Mucosa of stomach (tissue), 1 donor: ENCODE measurements at regions not wholly inside any gene's neighbourhood (a gene's known extent, or its start where the extent isn't known, plus 50 kb on each side); places are given as distances from the start of the nearest gene placed in this dataset.

Experiments
- H3K27me3 ChIP-seq: one replicate; pipeline ENCODE4 v1.7.0; 2013; ENCODE audit warnings: mild to moderate bottlenecking, low read length; ENCODE audit not compliant: control insufficient read depth, insufficient read depth
- H3K36me3 ChIP-seq: one replicate; pipeline ENCODE4 v1.7.0; 2013; ENCODE audit warnings: low read length; ENCODE audit not compliant: control insufficient read depth, insufficient read depth
- H3K4me1 ChIP-seq: one replicate; pipeline ENCODE4 v1.7.0; 2013; ENCODE audit warnings: mild to moderate bottlenecking, low read length; ENCODE audit not compliant: control insufficient read depth, insufficient read depth
- H3K4me3 ChIP-seq: one replicate; pipeline ENCODE4 v1.7.0; 2013; ENCODE audit warnings: low read length
- H3K9ac ChIP-seq: one replicate; pipeline ENCODE4 v1.7.0; 2013; ENCODE audit warnings: mild to moderate bottlenecking, low read length, moderate library complexity
- H3K9me3 ChIP-seq: one replicate; pipeline ENCODE4 v1.7.0; 2013; ENCODE audit warnings: mild to moderate bottlenecking, low read length, moderate library complexity; ENCODE audit not compliant: control insufficient read depth
- donor health status: Pancreatic carcinoma.

DNA sequence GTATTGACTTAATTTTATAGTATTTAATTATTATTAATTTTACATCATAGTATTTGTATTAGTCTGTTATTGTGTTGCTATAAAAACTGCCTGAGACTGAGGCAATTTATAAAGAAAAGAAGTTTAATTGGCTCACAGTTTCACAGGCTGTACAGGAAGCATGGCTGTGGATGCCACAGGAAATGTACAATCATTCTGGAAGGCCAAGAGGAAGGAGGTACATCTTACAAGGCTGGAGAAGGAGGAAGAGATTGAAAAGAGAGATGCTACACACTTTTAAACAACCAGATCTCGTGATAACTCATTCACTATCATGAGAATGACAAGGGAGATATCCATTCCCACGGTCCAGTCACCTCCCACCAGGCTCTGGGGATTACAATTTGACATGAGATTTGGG, 2019.4 kb upstream of the PIK3C3 start:
- no peaks in the 10 kb centered on the region for H3K36me3 ChIP-seq
- no peaks in the 10 kb centered on the region for H3K27me3 ChIP-seq

DNA sequence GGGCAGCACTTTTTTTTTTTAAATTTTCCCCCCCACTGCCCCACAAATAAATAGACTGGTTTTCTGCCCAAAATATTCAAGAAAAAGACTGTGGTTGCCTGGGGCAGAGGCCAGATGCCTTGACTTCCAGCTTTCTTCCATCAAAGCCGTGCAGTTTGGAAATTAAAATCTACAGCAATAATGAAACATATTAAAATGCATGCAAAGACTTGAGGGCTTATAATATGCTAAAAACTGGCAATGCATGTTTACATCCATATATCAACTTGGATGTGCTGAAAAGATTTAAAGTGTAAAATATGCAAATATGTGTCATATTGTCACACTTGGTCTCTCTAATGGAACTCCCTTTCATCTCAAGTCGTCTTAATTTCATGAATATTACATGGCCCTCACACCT, 2036.2 kb upstream of the PIK3C3 start:
- Histone ChIP-seq H3K4me1 (no peaks in the 10 kb centered on the region), H3K9me3 (no peaks in the 10 kb centered on the region), H3K36me3 (no peaks in the 10 kb centered on the region), H3K4me3 (no peak overlapping the region), H3K27me3 (no peaks in the 10 kb centered on the region), H3K9ac (no peak overlapping the region)

More for the DNA sequence above, 2019.4 kb upstream of the PIK3C3 start:
- H3K9me3 ChIP-seq, result no peaks in the 10 kb centered on the region
- H3K4me3 ChIP-seq, result no peak overlapping the region
- H3K9ac ChIP-seq, result no peak overlapping the region
- no peaks in the 10 kb centered on the region for H3K4me1 ChIP-seq

DNA sequence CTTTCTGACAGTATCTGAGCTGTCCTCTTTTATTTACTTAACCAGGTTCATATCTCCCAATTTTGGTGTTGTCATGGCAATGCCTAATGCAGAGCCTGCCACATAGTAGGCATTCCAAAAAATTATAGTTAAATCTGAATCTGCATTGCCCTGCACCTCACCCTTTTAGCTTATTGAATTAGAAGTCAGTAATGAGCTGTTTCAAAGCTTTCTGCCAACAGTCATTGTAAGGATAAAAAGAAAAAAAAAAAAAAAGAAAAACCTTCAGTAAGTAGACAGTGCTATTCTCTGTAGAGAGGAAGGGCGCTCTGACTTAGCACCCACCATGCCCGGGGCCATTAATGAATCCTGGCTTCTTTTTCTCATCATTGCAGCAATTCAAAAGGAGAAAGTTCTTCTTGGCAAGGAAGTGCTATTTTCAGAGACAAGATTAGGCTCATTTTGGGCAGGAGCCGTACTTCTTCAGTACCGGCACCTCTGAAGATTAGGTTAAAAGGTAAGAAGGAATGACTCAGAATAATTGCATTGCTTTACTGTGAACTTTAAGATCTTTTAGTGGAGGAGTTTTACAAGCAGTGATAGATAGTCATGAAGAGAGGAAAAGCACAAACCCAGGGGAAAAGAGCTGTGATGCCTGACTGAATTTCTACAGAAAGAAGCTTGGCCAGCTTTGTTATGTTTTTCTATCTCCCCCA, 2041.2 kb upstream of the PIK3C3 start:
- H3K4me1 ChIP-seq, result no peaks in the 10 kb centered on the region
- H3K9me3 ChIP-seq, result no peaks in the 10 kb centered on the region
- no peak overlapping the region for H3K9ac ChIP-seq
- H3K4me3 ChIP-seq, result no peak overlapping the region
- H3K27me3 ChIP-seq, result no peaks in the 10 kb centered on the region
- H3K36me3 ChIP-seq, result no peaks in the 10 kb centered on the region

DNA sequence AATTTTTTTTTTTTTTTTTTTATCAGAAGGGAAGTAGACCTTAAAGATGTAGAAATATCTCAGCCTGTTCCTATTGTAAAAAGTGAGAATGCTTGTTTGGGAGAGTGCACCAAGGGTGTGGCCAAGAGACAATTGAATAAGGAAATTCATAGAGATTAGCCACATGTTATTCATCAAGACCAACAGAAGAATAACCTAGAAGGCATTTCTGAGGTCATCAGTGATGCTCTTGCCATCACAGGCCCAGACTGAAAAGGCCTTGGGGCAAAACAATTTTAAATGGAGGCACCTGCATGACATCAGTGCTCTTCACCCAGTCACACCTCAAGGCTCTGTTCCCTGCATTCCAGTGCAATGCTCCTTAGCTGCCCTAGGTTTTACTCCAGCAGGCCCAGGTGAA, 2043.3 kb upstream of the PIK3C3 start:
- no peaks in the 10 kb centered on the region for H3K27me3 ChIP-seq
- no peak overlapping the region for H3K9ac ChIP-seq
- H3K9me3 ChIP-seq, result no peaks in the 10 kb centered on the region
- no peak overlapping the region for H3K4me3 ChIP-seq
- H3K36me3 ChIP-seq, result no peaks in the 10 kb centered on the region
- H3K4me1 ChIP-seq, result no peaks in the 10 kb centered on the region

DNA sequence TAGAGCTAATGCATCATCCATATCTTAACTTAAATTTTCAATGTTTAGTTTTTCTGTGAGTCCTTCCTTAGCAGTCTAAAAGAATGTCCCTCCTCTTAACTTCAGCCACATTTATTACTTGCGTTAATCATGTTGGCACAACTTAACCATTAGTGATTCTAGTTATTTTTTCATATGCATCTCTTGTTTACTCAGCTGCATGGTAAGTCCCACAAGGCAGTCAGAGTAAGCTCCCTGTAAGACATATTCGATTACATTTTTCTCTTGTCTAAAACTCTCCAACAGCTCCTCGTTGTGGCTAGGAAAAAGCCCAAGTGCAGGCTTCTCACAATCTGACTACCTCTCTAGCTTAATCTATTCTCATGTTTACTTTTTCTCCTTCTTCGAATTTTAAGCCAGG, 2045.3 kb upstream of the PIK3C3 start:
- Histone ChIP-seq H3K9ac (no peak overlapping the region), H3K36me3 (no peaks in the 10 kb centered on the region), H3K4me3 (no peak overlapping the region), H3K4me1 (no peaks in the 10 kb centered on the region), H3K27me3 (no peaks in the 10 kb centered on the region), H3K9me3 (no peaks in the 10 kb centered on the region)

DNA sequence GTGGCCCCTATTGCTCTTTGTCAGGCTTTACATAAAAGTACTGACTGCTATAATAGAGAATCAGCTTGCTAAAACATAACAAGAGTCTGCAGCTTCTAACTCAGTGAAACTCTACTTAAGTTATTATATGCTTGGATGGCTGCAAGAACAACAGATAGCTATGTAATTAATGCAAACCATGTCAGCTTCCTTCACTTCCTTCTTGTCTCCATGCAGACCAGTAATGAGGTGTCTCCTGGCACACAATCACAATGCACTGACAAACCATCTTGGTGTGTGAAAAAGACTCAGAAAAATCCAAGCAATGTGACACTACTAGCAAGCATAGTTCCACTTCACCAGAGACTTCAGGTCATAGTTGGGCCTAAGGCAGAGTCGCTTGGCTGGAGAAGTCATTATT, 2068.9 kb upstream of the PIK3C3 start:
- no peaks in the 10 kb centered on the region for H3K9me3 ChIP-seq
- no peaks in the 10 kb centered on the region for H3K4me1 ChIP-seq
- H3K36me3 ChIP-seq, result no peaks in the 10 kb centered on the region
- H3K9ac ChIP-seq, result no peak overlapping the region
- no peaks in the 10 kb centered on the region for H3K27me3 ChIP-seq
- H3K4me3 ChIP-seq, result no peak overlapping the region

DNA sequence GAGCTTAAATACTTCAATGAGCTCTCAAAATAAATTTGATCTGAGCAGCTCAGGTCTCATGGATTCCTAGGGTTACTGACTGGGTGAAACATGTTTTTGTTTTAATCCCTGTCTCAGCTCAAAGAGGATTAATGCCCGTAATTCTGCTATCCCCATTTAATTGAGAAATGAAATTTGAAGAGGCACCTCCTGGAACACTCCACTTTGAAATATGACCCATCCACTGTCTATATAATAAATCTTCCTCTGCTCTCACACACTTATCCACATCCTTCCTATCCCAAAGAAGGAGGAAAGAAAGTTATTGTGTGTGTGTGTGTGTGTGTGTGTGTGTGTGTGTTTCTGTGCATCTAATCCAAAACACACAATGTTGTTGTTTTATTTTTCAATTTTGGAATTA, 2082.4 kb upstream of the PIK3C3 start:
- Histone ChIP-seq H3K4me1 (no peaks in the 10 kb centered on the region), H3K27me3 (no peaks in the 10 kb centered on the region), H3K36me3 (no peaks in the 10 kb centered on the region), H3K4me3 (no peak overlapping the region), H3K9ac (no peak overlapping the region), H3K9me3 (no peaks in the 10 kb centered on the region)

DNA sequence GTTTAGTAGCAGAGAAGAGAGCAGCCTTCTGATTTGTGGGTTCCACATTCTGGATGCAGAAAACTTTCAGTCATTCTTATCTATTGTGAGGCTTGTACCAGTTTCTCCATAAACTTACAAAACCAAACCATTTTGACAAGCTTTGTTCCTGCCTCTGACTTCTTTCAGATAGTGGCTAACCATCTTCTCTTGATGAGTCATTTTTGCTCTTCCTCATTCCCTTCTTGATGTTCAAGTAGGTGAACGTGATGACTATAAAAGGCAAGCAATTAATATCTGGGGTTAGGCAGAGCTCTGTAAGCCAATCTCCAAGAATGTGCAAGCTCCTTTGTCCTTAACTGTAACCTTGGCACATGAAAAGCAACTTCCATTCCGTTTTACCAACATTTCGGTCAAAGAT, 2083.1 kb upstream of the PIK3C3 start:
- Histone ChIP-seq H3K4me3 (no peak overlapping the region), H3K9ac (no peak overlapping the region), H3K36me3 (no peaks in the 10 kb centered on the region), H3K27me3 (no peaks in the 10 kb centered on the region), H3K4me1 (no peaks in the 10 kb centered on the region), H3K9me3 (no peaks in the 10 kb centered on the region)

DNA sequence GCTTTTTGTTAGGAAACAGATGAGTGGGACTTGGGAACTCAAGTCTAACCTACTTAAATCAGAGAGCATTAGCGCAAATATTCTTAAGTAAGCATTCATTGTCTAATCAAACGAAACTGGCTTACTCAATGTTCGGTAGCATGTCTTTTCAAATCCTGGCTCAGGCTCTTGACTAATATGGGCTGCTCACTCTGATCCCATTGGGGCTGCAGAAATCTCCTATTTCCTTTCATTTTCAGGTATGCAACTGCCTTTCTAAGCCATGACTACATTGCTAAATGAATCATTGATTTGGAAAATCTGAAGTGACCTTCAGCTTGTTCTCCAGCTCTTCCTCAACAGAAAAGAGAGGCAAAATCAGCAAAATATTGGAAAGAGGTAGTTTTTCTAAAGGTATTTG, 2084.4 kb upstream of the PIK3C3 start:
- Histone ChIP-seq H3K4me3 (no peak overlapping the region), H3K27me3 (no peaks in the 10 kb centered on the region), H3K9me3 (no peaks in the 10 kb centered on the region), H3K9ac (no peak overlapping the region), H3K36me3 (no peaks in the 10 kb centered on the region), H3K4me1 (no peaks in the 10 kb centered on the region)

DNA sequence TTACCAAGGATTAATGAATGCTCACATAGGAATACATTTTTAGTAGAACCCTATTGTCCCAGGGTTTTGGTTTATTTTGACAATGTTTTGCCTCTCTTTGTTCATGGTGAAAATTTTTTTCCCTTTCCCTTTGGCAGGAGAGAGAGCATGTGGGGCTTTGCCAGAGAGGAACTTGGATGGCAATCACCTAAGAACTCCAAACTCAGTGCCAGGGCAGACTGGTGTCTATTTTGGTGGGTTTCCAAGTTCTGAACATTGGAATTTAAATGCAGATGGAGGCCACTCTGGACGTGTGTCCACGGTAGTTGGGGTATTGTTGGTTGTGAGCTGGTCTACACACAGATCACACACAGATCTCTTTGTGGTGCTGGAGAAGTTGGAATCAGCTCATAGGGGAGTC, 2091.1 kb upstream of the PIK3C3 start:
- H3K4me1 ChIP-seq, result no peaks in the 10 kb centered on the region
- no peaks in the 10 kb centered on the region for H3K27me3 ChIP-seq
- H3K4me3 ChIP-seq, result no peak overlapping the region
- H3K36me3 ChIP-seq, result no peaks in the 10 kb centered on the region
- H3K9ac ChIP-seq, result no peak overlapping the region
- no peaks in the 10 kb centered on the region for H3K9me3 ChIP-seq

DNA sequence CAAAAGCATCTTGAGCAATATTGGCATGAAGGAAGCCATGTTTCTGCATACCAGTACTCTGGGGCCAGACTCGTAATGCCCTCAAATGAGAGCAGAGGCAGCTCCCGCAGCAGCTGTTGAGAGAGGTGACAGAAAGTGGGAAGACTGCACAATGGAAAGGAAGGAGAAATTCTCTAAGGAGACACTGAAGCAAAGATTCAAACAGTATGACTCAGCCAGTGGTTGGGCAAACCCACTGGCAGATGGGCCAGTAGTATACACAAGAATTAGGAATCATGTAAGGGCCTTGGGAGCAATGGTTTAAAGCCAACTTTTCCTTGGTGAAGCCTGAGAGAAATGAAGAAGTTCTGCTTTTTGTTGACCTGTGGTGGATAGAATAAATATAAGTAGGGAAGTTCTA, 2092.7 kb upstream of the PIK3C3 start:
- no peak overlapping the region for H3K4me3 ChIP-seq
- H3K36me3 ChIP-seq, result no peaks in the 10 kb centered on the region
- no peak overlapping the region for H3K9ac ChIP-seq
- no peaks in the 10 kb centered on the region for H3K4me1 ChIP-seq
- H3K9me3 ChIP-seq, result no peaks in the 10 kb centered on the region
- no peaks in the 10 kb centered on the region for H3K27me3 ChIP-seq

DNA sequence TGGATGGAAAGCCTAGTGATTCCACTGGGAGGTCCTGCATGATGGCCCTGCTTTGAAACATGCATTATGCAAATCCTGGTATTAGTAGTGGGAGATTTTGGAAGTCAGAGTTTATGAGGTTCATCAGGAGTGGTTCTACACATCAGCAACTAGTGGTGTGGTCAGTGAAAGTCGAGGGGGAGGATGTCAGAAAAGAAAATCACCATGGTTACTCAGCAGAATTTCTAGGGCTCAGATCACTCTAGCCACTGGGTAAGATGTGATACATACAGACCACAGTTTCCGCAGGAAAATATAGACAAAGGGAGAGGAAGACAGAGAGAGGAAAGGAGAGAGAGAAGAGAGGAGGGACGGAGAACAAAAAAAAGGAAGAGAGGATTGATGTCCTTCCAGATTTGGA, 2100.7 kb upstream of the PIK3C3 start:
- Histone ChIP-seq H3K36me3 (no peaks in the 10 kb centered on the region), H3K4me1 (no peaks in the 10 kb centered on the region), H3K9ac (no peak overlapping the region), H3K9me3 (no peaks in the 10 kb centered on the region), H3K27me3 (no peaks in the 10 kb centered on the region), H3K4me3 (no peak overlapping the region)

DNA sequence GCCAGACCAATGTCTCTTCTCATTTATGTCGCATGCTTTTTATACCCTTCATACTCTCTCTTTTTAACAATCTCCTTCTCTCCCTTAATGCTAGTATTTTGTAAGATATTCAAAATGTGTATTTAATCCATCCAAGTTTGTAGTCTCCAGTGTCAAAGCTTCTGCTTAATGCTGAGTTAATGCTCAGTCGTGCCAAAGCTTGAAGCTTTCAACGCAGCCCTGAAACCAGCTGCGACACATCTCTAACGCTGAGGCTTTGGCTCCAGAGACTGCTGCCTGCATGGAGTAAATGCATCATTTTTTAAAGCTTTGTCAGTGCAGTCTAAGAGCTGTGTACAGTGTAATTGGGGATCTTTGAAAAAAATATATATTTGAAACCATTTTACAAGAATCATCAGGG, 2108.8 kb upstream of the PIK3C3 start:
- Histone ChIP-seq H3K9me3 (no peaks in the 10 kb centered on the region), H3K4me3 (no peak overlapping the region), H3K36me3 (no peaks in the 10 kb centered on the region), H3K4me1 (peaks cover 6% of the 10 kb centered on the region), H3K9ac (no peak overlapping the region), H3K27me3 (peaks cover 2% of the 10 kb centered on the region)
